Activated gamma-delta T cell treated with Interleukin-2 at 50 U/mL for 16 hours (primary cell): ENCODE measurements at regions not wholly inside any gene's neighbourhood (a gene's known extent, or its start where the extent isn't known, plus 50 kb on each side); places are given as distances from the start of the nearest gene placed in this dataset.

Experiments
- DNase-seq: peaks from one replicate; pipeline ENCODE4 v3.0.0-alpha.2; 2020

- DNase-seq = no peak
Observed at GRCh38 chr3:22117751-22118346, 366.8 kb upstream of the ZNF385D start.

- DNase-seq = no peak
Observed at GRCh38 chr3:22118542-22118941, 367.5 kb upstream of the ZNF385D start.

GRCh38 chr3:22121068-22121701, 370.2 kb upstream of the ZNF385D start:
- DNase-seq = no peak

- DNase-seq = no peak
Observed at GRCh38 chr3:22122567-22122966, 371.6 kb upstream of the ZNF385D start.

- DNase-seq = no peak
Observed at GRCh38 chr3:22129101-22129500, 378.1 kb upstream of the ZNF385D start.

GRCh38 chr3:22141769-22142168, 390.8 kb upstream of the ZNF385D start:
- no peak for DNase-seq

- no peak for DNase-seq
Observed at GRCh38 chr3:22147161-22147560, 396.2 kb upstream of the ZNF385D start.

GRCh38 chr3:22156868-22157267, 405.9 kb upstream of the ZNF385D start:
- no peak for DNase-seq

GRCh38 chr3:22157848-22158247, 406.8 kb upstream of the ZNF385D start:
- no peak for DNase-seq

- DNase-seq = no peak
Observed at GRCh38 chr3:22159004-22159695, 408.1 kb upstream of the ZNF385D start.

GRCh38 chr3:22161315-22161714, 410.3 kb upstream of the ZNF385D start:
- DNase-seq = no peak

GRCh38 chr3:22170370-22170769, 419.4 kb upstream of the ZNF385D start:
- DNase-seq = no peak

- no peak for DNase-seq
Observed at GRCh38 chr3:22172964-22173363, 422.0 kb upstream of the ZNF385D start.

GRCh38 chr3:22175947-22176346, 424.9 kb upstream of the ZNF385D start:
- DNase-seq = no peak

- no peak for DNase-seq
Observed at GRCh38 chr3:22176911-22177310, 425.9 kb upstream of the ZNF385D start.

GRCh38 chr3:22189616-22190015, 438.6 kb upstream of the ZNF385D start:
- DNase-seq = no peak

GRCh38 chr3:22199095-22199494, 448.1 kb upstream of the ZNF385D start:
- no peak for DNase-seq

GRCh38 chr3:22208844-22209243, 457.8 kb upstream of the ZNF385D start:
- DNase-seq = no peak

- DNase-seq = no peak
Observed at GRCh38 chr3:22209578-22209977, 458.6 kb upstream of the ZNF385D start.

- DNase-seq = no peak
Observed at GRCh38 chr3:22210693-22211092, 459.7 kb upstream of the ZNF385D start.

- DNase-seq = no peak
Observed at GRCh38 chr3:22216601-22217000, 465.6 kb upstream of the ZNF385D start.

- no peak for DNase-seq
Observed at GRCh38 chr3:22225161-22225560, 474.2 kb upstream of the ZNF385D start.

GRCh38 chr3:22228705-22229104, 477.7 kb upstream of the ZNF385D start:
- DNase-seq = no peak

- no peak for DNase-seq
Observed at GRCh38 chr3:22231061-22231460, 480.1 kb upstream of the ZNF385D start.
